Lower leg skin (tissue), 3 donors: ENCODE measurements at regions not wholly inside any gene's neighbourhood (a gene's known extent, or its start where the extent isn't known, plus 50 kb on each side); places are given as distances from the start of the nearest gene placed in this dataset.

ENCODE experiments used
- CTCF ChIP-seq, 3 donors: fragments of 450-650 bp; IDR thresholded peaks; one replicate each; pipeline ENCODE4 v1.5.1; 2016; ENCODE audit warnings: antibody characterized with exemption in 3 of 3, mild to moderate bottlenecking in 3 of 3, moderate library complexity in 2 of 3
- POLR2A ChIP-seq, 2 donors: fragments of 450-650 bp; IDR thresholded peaks; one replicate each; pipeline ENCODE4 v1.6.1; 2016 to 2017; ENCODE audit warnings: antibody characterized with exemption in 2 of 2, mild to moderate bottlenecking in 1 of 2, moderate library complexity in 1 of 2

DNA sequence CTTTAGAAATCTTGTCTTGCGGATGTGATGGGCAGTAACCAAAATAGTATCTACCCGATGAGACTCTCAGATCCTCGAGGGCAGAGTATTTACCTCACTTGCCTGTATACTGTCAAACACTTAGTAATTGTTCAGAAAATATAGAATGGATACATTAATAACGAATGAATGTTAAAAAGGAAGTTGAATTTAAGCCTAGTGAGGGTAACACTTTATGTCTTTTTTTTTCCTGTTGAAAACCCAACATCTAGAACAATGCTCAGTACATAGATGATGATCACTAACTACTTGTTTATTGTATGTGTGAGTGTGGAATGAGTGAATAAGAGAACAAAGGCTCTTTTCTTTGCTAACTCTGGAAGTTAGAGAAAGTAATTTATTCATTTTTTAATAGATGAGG, 195.7 kb downstream of the MIAT start:
- TF ChIP-seq CTCF (IDR thresholded peaks at IDR 0.05): no peak
- no peak for TF ChIP-seq POLR2A (IDR thresholded peaks at IDR 0.05)
